Neural cell (in vitro differentiated cells): ENCODE measurements at regions not wholly inside any gene's neighbourhood (a gene's known extent, or its start where the extent isn't known, plus 50 kb on each side); places are given as distances from the start of the nearest gene placed in this dataset.
A peak's percentile ranks its signal among the peaks of the same experiment; 100 is the strongest.

Experiments used
- H2AFZ ChIP-seq: fragments of 200-600, 300-800 bp; sonication (generic), shearing (Covaris generic); 2 replicates; pipeline ENCODE4 v1.6.0; 2014; ENCODE audit warnings: low read depth, mild to moderate bottlenecking, antibody characterized with exemption, low read length, moderate library complexity
- H3F3A ChIP-seq: fragments of 200-600 bp; shearing (Covaris generic); 2 replicates; pipeline ENCODE4 v1.6.1; 2016; ENCODE audit warnings: mild to moderate bottlenecking, moderate library complexity, mixed read lengths, antibody characterized with exemption, low read length; ENCODE audit not compliant: insufficient read depth, poor library complexity, severe bottlenecking
- H3K27ac ChIP-seq: fragments of 200-600, 300-800 bp; sonication (generic), shearing (Covaris generic); 2 replicates; pipeline ENCODE4 v1.5.1; 2014; ENCODE audit warnings: mild to moderate bottlenecking, low read length, moderate library complexity
- H3K27me3 ChIP-seq: fragments of 300-800, 200-600 bp; sonication (generic), shearing (Covaris generic); 2 replicates; pipeline ENCODE4 v1.6.0; 2014; ENCODE audit warnings: mild to moderate bottlenecking, low read depth, low read length, moderate library complexity; ENCODE audit not compliant: insufficient read depth
- H3K36me3 ChIP-seq: fragments of 300-800, 200-600 bp; sonication (generic), shearing (Covaris generic); 2 replicates; pipeline ENCODE4 v1.5.1; 2014; ENCODE audit warnings: mild to moderate bottlenecking, antibody characterized with exemption, low read length, moderate library complexity; ENCODE audit not compliant: insufficient read depth
- H3K4me2 ChIP-seq: fragments of 300-800, 200-600 bp; sonication (generic), shearing (Covaris generic); 2 replicates; pipeline ENCODE4 v1.6.0; 2014; ENCODE audit warnings: mild to moderate bottlenecking, low read length
- H3K4me3 ChIP-seq: fragments of 300-800, 200-600 bp; sonication (generic), shearing (Covaris generic); 2 replicates; pipeline ENCODE4 v1.5.1; 2014; ENCODE audit warnings: mild to moderate bottlenecking, low read length, moderate library complexity
- H3K79me2 ChIP-seq: fragments of 200-600 bp; shearing (Covaris generic); replicated peaks from 2 replicates; pipeline ENCODE4 v1.6.0; 2014; ENCODE audit warnings: mild to moderate bottlenecking, low read length, moderate library complexity; ENCODE audit not compliant: insufficient read depth
- H3K9ac ChIP-seq: fragments of 300-800, 200-600 bp; sonication (generic), shearing (Covaris generic); 2 replicates; pipeline ENCODE4 v1.6.1; 2016; ENCODE audit warnings: mild to moderate bottlenecking, low read length, mixed read lengths
- H3K9me2 ChIP-seq: fragments of 200-600 bp; shearing (Covaris generic); 2 replicates; pipeline ENCODE4 v1.6.1; 2016; ENCODE audit warnings: mild to moderate bottlenecking, low read length, mixed read lengths; ENCODE audit not compliant: insufficient read depth
- H3K9me3 ChIP-seq: fragments of 200-600, 300-800 bp; sonication (generic), shearing (Covaris generic); 2 replicates; pipeline ENCODE4 v1.6.1; 2016; ENCODE audit warnings: mild to moderate bottlenecking, mixed run types, low read length, moderate library complexity, mixed read lengths
- H4K20me1 ChIP-seq: fragments of 200-600 bp; shearing (Covaris generic); 2 replicates; pipeline ENCODE4 v1.6.1; 2016; ENCODE audit warnings: mild to moderate bottlenecking, mixed run types; ENCODE audit not compliant: insufficient read depth
- EP300 ChIP-seq: fragments of 450-650 bp; conservative IDR thresholded peaks from 2 replicates; pipeline ENCODE4 v1.6.1; 2014; ENCODE audit warnings: antibody characterized with exemption, mild to moderate bottlenecking, moderate library complexity; ENCODE audit not compliant: poor library complexity, severe bottlenecking
- EZH2 ChIP-seq: fragments of 200-600, 300-800 bp; shearing (Covaris generic), sonication (generic); IDR thresholded peaks from 2 replicates; pipeline ENCODE4 v1.6.1; 2014; ENCODE audit warnings: antibody characterized with exemption, low read length, borderline replicate concordance, mild to moderate bottlenecking; ENCODE audit not compliant: insufficient read depth, poor library complexity, severe bottlenecking
- MXI1 ChIP-seq: fragments of 450-650 bp; conservative IDR thresholded peaks from 2 replicates; pipeline ENCODE4 v1.6.1; 2014; ENCODE audit warnings: antibody characterized with exemption, mild to moderate bottlenecking; ENCODE audit not compliant: poor library complexity, severe bottlenecking
- POLR2AphosphoS5 ChIP-seq: IDR thresholded peaks from 2 replicates; pipeline ENCODE4 v1.6.1; 2012
- RAD21 ChIP-seq: fragments of 450-650 bp; conservative IDR thresholded peaks from 2 replicates; pipeline ENCODE4 v1.6.1; 2014; ENCODE audit warnings: antibody characterized with exemption, mild to moderate bottlenecking, moderate library complexity
- SMC3 ChIP-seq: fragments of 450-650 bp; conservative IDR thresholded peaks from 2 replicates; pipeline ENCODE4 v1.6.1; 2014; ENCODE audit warnings: antibody characterized with exemption, mild to moderate bottlenecking, moderate library complexity; ENCODE audit not compliant: poor library complexity
- small RNA-seq, 3 experiments: library from RNA; depleted of rRNA; stranded (forward); fragments of <200 nt; gene quantifications; one replicate each; pipeline ENCODE3, GENCODE V24; 2012

- Histone ChIP-seq H3K9ac (no peak overlapping the region), H3K4me2 (no peak overlapping the region), H3F3A (no peaks in the 10 kb centered on the region), H3K9me3 (no peaks in the 10 kb centered on the region), H3K27ac (no peak overlapping the region), H3K9me2 (no peaks in the 10 kb centered on the region), H4K20me1 (no peaks in the 10 kb centered on the region), H3K36me3 (no peaks in the 10 kb centered on the region), H3K79me2 (no peaks in the 10 kb centered on the region), H3K4me3 (no peak overlapping the region), H2AFZ (no peak overlapping the region), H3K27me3 (no peaks in the 10 kb centered on the region)
- peak; percentile 66 for TF ChIP-seq POLR2AphosphoS5
- TF ChIP-seq EZH2: no peak
- no peak for TF ChIP-seq RAD21
- TF ChIP-seq SMC3: no peak
- TF ChIP-seq EP300: peak; percentile 89
These were observed 57.1 kb upstream of the C11orf87 start for GRCh38 chr11:109364851-109365250.

GRCh38 chr11:109371444-109372176, 50.4 kb upstream of the C11orf87 start:
- Histone ChIP-seq H3K4me3 (no peak overlapping the region), H3K27ac (no peak overlapping the region), H3K9ac (no peak overlapping the region), H3K27me3 (no peaks in the 10 kb centered on the region), H3K79me2 (no peaks in the 10 kb centered on the region), H3K9me2 (no peaks in the 10 kb centered on the region), H3K36me3 (no peaks in the 10 kb centered on the region), H3F3A (no peaks in the 10 kb centered on the region), H2AFZ (no peak overlapping the region), H3K9me3 (no peaks in the 10 kb centered on the region), H4K20me1 (no peaks in the 10 kb centered on the region), H3K4me2 (no peak overlapping the region)
- no peak for TF ChIP-seq SMC3
- TF ChIP-seq MXI1: no peak
- TF ChIP-seq EZH2: no peak

Small RNAs in the stretch of these regions (small RNA-seq; reads per million reads assigned to genes)
- gene RF00157 (0 reads per million in 3 experiments), gene RNA5SP349 (0 reads per million in 3 experiments), gene RNU6-654P (0 reads per million in 3 experiments)
